ENCODE measurements at regions not wholly inside any gene's neighbourhood (a gene's known extent, or its start where the extent isn't known, plus 50 kb on each side); places are given as distances from the start of the nearest gene placed in this dataset.

GRCh38 chr18:47689371-47689770 lies 241.1 kb downstream of the SMAD2 start:
- no peak for TF ChIP-seq CTCF (IDR thresholded peaks at IDR 0.05)
- no peak for TF ChIP-seq ZFX (IDR thresholded peaks at IDR 0.05; ENCODE audit: borderline replicate concordance)
